Activated CD8-positive, alpha-beta memory T cell treated with anti-CD3 and anti-CD28 coated beads, Interleukin-2, amount 50 U/mL, for 24 hours (primary cell): ENCODE measurements at regions not wholly inside any gene's neighbourhood (a gene's known extent, or its start where the extent isn't known, plus 50 kb on each side); places are given as distances from the start of the nearest gene placed in this dataset.

Experiments used
- DNase-seq: peaks from one replicate; pipeline ENCODE4 v3.0.0-alpha.2; 2020; ENCODE audit errors: extremely low read depth

DNA sequence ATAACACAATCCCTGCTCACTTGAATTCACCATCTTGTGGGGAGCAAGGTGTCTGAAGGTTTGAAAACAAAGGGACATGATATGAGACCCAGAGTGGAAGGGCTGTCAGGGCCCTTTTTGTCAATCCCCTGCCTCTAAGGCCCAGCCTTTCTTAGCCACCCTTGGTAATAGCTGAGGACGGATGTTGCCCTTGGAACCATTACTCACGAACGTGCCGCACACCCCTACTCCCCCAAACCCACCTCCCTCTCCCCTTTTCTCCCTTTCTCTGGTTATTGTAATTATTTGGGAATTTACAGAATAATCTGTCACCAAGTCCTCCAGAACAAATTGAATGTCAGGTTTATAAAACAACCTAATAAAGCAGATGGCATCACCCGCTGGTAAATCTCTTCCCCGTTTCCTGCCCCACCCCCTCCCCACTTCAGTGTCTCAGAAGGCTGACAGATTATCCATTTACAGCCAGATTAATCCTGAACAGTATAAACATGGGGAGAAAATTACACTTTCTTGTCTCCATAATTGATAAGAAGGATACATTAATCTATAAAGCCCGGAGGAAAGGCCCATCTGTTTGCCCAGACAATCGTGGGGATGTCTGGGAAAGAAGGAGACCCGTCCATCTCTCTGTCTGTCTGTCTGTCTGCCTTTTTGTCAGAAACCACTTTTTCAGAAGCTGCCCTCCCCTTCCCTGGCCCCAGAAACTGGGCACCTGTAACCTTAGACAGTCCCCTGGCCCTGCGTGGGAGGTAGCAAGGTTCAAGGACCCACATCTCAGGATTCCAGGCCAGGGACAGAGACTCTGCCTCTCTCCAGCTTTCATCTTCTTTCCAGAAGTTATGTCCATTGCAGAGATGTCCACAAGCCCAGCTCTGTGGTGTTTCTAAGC lies 60.6 kb upstream of the CD34 start:
- no peak for DNase-seq

DNA sequence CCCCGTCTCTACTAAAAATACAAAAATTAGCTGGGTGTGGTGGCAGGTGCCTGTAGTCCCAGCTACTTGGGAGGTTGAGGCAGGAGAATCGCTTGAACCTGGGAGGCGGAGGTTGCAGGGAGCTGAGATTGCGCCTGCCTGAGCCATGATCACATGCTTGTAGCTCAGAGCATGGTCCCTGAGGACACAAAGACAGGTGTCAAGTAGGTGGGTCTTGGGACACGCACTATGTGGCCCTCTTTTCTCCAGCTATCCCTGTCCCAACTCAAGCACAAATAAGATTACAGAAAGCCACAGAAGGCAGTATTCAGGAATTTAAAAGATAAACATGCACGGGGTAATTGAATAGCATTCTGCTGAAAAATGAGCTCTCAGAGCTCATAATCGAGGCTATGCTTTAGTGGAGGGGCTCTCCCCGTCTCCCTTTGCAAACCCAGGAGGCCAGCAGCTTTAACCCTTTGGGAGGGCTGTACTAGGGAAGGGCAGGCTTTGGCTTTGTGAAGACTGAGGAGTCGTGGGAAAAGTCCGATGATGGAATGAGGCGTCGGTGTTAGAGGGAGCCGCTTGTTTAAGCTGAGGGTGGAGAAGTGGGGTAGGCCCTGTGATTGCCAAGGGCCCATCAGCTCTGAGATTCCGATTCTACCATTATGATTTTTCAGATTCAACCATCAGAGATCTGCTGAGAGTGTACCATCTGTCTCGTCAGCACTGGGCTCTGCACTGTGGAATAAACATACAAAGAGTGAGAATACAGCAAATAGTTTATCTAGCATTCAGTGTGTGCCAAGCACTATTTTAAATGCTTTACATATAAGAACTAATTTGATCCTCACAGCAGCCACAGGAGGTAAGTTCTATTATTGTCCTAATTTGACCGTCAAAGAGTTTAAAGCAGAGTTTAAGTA lies 59.7 kb upstream of the CD34 start:
- DNase-seq, result no peak

GRCh38 chr1:207969528-207969927 lies 58.6 kb upstream of the CD34 start:
- DNase-seq, result no peak

GRCh38 chr1:207968521-207969009 lies 57.6 kb upstream of the CD34 start:
- no peak for DNase-seq

- no peak for DNase-seq
Observed at GRCh38 chr1:207967703-207968102, 56.8 kb upstream of the CD34 start.

DNA sequence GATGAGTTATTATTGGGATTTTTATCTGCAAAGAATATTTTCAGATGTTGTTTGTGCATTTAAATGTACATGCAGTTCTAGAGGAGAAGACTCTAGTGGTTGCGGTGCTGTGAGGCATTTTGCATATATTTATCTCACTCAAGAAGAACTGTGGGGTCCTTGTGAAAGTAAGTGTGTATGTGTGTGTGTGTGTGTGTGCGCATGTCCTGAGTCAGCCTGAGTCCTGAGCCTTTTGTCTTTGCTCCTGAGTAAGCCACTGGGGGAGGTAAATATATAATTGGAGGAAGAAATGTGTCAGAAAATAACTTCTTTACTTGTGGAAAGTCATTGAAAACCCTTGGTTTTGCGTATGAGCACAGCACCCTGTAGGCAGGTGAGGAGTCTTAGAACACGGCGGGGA lies 55.6 kb upstream of the CD34 start:
- no peak for DNase-seq

DNA sequence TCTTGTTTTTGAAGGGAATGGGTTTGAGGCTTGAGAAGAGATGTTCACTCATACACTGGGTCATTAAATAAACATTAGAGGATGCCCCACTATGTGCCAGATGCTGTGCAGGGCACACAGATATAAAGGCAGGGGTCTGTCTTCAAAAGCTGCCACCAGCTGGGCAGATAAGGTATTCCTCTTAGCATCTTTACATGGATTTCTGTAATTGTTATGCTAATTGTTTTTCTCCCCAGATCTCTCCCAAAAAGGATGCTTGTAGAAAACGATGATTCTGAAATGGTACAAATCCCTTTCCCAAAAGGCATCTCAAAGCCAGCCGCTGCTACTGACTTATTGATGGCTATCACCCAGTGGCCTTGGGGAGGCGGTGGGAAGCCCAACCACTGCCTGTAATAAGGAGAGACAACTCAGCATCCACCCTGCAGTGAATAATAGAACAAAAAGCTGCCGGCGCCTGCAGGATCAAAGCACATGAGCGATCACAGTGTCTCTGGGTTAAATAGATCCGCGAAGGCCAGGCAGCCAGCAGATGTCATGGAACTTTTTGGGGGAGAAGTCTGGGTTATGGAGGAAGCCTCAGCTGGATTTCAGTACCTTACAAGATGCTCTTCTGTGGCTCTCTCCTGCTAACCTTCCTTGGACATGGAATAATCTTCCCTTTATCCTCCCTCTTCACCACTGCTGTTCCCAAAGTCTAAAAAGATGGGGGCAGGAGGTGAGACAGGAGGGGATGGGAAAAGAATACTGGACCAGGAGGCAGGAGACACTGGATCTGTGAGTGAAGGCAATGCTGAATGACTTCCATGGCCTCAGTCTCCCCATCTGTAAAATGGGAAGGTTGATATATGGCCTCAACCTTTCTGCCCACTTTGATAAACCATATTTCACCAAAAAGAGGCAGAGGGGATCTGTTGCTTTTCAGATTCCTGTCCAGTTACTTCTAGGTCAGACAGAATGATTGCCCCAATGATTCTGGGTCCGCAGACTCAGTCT lies 54.8 kb upstream of the CD34 start:
- DNase-seq, result no peak

GRCh38 chr1:207964195-207964966 lies 53.5 kb upstream of the CD34 start:
- DNase-seq, result no peak

- peak; percentile 31 for DNase-seq
Observed at GRCh38 chr1:207963427-207964194, 52.7 kb upstream of the CD34 start.

GRCh38 chr1:207962716-207963426 lies 51.9 kb upstream of the CD34 start:
- DNase-seq, result no peak
